HG02943 (cell line): ENCODE measurements at regions not wholly inside any gene's neighbourhood (a gene's known extent, or its start where the extent isn't known, plus 50 kb on each side); places are given as distances from the start of the nearest gene placed in this dataset.

ENCODE experiments used
- ATAC-seq: cut with Tn5 transposase; IDR thresholded peaks from one replicate; pipeline ENCODE4 v1.9.1; 2021; ENCODE audit warnings: mild to moderate bottlenecking, low read depth, moderate library complexity; ENCODE audit not compliant: unreplicated experiment

DNA sequence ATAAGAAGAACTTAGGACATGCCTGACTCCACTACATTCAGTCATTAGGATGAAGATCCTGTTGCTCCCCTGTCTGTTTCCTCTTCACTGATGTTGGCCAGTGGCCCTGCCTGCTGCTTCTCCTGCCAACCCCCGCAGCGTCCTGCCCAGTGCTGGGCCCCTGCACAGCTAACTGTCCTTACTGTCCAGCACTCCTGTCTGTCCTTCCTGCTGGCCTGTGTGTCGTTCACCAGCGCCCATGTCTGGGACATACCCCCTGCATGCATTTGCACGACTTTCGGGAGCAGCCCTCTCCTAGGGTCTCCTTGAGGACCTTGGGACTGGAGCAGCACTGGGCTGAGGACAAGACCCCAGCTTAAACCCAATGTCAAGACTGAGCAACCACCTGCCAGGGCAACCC, 547.6 kb downstream of the BNC2 start:
- ATAC-seq: no peak

DNA sequence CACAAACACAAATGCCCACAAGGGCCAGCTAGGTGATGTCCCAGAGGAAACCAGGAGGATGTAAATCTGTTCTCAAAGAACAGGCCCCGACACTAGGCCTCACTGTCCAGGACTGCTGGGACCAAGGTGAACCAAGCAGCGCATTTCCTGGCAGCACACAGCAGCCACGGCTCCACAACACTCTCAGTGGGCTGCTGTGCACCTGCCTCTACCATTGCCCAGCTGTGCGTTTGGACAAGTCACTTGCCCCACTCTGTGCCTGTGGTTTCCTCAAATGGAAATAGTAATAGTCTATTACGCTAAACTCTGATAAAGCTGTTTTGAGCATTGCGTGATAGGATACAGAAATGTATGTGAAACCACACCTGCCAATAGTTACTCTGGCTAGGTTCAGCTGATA, 544.5 kb downstream of the BNC2 start:
- no peak for ATAC-seq

DNA sequence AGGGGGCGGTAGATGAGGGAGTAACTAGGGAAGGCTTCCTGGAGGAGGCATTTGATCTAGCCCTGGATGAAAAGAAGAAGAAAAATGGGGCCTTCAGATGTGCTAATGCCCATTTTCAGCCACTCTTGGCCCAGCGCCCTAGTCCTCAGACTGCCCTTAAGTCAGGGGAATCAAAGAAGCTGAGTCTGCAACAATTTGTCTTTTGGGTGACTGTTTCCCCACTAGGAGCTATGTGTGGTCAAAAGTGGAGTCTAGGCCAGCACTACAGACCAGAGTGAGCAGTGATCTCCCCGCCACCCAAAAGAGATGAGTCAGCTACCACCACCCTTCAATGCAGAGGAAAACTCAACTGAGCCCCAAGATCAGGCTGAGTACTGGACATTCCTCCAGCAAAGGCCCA, 542.1 kb downstream of the BNC2 start:
- no peak for ATAC-seq

DNA sequence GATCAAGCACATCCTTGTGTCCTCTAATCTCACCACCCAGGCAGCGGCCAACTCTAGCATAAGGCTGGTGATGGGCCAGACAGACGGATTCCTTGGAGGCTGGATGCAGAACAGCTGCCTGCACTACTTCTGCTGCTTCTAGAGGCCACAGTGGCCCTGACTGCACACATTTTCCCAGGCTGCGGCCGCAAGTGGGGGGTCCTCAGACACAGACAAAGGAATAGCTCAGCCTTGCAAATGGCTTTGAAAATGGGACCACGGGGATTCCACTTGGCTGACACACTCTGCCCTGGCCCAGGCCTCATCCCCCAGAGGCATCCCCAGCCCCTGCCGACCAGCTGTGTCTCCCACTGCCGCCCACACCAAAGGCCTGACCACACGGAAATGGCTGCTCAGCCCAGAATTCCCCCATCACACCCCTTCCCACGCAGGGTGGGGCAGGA, 540.8 kb downstream of the BNC2 start:
- no peak for ATAC-seq

- no peak for ATAC-seq
Observed at GRCh38 chr9:16331031-16331430, 539.4 kb downstream of the BNC2 start.

DNA sequence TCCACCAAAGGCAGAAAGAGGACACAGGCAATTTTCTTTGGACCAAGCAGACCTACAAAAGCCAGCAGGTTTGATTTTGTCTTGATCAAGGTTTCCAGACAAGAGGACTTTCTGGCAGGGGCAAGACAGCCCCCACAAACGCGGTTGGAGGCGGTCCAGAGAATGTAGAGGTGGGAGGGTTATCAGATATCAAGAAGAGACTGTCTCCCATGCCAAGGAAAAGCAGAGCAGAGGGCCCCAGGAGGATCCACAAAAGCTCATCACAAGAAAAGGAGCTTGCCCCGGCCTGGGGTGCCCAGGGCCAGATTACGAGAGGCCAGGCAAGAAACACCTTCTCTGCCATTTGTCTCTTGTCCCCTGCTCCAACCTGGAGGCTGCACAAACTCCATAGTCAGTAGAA, 538.9 kb downstream of the BNC2 start:
- ATAC-seq: no peak

DNA sequence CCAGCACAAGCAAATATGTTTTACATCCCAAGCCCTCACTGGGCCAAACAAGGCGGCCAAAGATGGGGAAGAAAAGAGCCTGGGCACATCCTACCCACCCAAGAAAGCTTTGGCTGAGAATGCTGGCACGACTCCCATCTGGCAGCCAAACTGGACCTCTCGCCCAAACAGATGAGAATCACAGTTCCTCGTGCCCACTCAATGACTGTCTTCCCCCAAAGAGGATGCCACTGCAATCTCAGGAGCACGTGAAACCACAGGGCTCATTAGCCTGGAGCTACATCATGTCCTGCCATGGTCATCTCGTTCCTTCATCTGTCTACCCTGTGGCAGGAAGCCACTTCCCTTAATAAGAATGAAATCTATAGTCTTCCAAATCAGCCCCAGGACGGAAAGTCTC, 536.8 kb downstream of the BNC2 start:
- no peak for ATAC-seq

DNA sequence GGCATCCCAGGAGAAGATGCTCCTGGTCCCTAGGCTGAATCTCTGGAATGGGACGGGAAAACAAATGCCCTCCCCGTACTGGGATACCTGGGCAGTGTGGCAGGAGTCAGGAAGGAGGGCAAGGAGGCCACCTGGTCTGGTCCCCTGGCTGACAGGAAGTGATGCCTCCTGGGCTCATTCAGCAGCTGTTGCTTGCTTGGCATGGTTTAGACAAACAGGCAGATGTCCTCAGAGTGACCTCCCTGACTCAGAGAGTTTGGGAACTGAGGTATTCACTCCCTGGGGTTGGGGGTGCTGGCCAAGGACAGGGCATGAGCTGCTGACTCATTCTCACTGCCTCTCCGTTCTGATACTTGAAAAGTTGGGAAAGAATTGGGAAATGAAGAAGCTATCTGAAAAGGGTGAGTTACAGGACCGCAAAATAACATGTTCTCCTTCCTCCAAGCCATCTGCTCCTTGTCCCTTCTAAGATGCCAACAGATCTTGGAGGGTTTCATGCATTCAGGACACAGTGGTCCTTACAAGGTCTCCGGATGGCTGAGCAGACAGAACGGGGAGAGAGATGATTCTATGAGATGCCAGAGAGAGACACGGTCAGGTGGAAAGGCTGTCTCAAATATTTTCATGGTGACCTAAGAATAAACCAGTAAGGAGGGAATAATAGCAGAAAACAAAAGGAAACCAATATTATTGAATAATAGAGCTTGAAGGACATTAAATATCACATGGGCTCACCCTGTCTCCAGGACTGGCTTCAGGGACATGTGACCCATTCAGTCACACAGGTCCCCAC, 534.5 kb downstream of the BNC2 start:
- ATAC-seq: no peak

DNA sequence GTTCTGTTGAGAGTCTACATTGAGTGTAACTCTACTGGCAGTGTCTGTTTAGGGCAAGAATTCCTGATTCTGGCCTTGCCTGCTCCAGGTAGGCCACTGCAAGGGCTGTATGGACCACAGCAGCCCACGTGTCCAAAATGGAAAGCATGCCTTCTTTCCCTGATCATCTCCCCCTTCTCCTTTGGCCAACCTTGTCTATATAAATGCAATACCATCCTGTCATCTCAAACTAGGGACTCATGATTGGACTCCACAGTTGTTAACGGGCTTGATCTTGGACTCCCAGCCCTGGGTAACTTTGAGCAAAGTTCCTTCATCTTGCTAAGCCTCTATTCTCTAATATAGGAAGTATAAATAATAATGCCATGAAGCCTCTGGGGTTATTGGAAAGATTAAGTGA, 533.6 kb downstream of the BNC2 start:
- no peak for ATAC-seq

DNA sequence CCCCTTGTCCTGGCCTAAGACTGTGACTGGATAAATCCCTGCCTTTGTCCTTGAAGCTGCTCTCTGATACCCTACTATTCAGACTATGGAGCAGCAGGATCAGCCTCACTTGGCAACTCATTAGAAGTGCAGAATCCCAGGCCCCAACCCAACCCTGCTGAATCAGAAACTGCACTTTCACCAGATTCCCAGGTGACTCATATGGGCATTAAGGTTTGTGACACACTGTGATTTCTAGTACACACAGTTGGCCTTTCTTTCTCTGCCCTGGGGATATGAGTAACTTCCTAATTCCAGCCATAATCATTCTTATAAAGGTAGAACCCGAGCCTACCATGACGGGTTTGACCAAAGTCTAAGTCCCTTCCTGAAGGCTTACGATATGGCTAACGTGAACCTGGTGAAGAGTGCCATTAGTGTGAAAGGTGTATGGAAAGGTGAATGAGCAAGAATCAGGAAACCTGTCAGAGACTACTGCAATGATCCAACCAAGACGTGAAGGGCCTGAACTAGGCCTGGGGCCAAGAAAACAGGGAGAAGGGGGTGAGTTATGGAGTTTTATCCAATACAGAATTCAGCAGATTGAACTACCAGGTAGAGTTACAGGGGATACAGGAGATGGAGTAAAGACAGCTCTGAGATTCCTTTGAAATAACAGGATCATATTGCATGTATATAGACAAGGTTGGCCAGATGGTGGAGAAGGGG, 533.0 kb downstream of the BNC2 start:
- no peak for ATAC-seq

GRCh38 chr9:16341177-16341576, 529.3 kb downstream of the BNC2 start:
- no peak for ATAC-seq

DNA sequence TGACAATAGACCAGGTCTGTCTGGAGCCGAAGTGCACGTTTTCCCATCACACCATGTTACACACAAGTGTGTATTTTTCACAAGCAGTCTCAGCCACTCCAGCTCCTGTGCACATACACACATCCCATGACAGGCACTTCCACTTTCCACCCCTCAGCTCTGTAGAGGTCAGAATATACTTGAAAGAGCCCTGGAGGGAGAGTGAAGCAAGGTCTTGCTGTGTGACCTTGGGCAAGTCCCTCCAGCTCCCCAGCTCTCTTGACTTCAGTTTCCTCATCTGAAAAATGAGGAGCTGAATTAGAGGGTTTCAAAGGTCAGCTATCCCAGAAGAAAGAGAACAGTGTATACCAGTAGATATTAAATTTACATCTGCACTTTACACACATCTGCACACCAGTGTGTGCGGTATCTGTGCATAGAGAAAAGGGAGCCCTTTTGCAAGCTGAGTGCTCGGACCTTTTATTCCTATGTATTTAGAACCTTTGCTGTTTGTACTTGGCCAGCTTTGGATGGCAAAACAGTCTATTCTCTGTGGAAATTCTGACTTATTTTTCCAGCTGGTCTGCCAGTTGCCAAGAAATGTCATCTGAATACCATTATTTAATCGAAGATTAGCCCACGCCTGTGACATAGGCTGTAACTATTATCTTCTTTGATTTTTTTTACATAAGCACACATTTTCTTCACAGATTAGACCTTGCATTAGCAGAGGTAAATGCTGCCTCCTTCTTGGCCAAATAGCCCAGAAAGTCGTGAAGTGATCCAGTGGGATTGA, 528.0 kb downstream of the BNC2 start:
- ATAC-seq: no peak

GRCh38 chr9:16343249-16344237, 526.9 kb downstream of the BNC2 start:
- ATAC-seq: no peak

DNA sequence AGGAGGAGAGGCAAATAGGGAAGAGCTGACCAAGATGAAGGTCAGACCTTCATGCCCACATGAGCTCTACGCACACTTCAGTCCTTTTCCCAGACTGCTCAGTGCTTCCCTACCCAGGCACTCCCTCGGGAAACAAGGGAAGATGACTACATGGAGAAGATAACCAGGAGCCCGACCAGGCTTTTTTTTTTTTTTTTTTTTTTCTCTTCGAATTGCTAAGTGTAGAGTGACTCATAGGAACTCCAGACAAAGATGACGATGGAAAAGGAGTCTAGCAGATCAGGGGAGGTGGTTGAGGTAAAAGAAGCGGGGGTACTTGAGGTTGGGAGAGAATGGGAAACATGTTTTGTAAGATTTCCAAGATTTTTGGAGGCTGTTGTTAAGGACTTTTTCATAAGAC, 526.1 kb downstream of the BNC2 start:
- ATAC-seq: no peak

DNA sequence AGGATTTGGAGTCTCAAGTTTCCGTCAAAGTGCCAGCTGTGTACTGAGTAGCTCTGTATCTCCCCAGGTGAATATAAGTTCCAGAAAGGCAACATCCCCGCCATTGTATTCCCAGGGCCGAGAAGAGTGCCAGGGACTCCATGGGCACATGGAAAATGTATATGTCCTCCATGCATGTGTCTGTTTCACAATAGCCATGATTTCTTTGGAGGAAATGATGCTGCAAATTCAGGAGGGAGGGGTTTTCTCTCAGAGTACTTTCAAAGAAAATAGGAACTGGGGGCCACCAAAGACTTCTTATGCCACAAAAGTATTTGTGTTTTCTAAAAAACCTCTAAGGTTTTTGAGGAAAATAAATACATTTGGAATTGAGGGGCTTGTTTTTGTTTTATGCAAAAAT, 524.6 kb downstream of the BNC2 start:
- ATAC-seq: no peak

DNA sequence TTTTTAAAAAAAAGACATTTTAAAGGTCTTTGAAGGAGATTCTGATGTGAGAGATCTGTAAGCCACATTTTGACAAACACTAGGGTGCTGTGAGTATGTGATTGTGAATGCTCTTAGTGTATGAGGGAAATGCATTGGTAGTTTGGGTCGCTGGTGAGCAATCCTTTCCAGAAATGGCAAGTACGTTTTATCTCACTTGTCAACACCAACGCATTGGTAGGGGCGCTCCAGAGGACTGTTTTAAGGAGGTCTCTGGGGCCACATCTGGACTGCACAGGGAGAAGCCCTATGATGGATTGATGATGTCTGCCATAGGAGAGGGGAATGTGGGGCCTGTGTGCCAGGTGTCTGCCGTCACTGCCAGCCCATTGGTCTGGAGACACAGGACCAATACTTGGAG, 522.6 kb downstream of the BNC2 start:
- no peak for ATAC-seq

- ATAC-seq: no peak
Observed at GRCh38 chr9:16348531-16348930, 521.9 kb downstream of the BNC2 start.

GRCh38 chr9:16352251-16352650, 518.2 kb downstream of the BNC2 start:
- no peak for ATAC-seq

DNA sequence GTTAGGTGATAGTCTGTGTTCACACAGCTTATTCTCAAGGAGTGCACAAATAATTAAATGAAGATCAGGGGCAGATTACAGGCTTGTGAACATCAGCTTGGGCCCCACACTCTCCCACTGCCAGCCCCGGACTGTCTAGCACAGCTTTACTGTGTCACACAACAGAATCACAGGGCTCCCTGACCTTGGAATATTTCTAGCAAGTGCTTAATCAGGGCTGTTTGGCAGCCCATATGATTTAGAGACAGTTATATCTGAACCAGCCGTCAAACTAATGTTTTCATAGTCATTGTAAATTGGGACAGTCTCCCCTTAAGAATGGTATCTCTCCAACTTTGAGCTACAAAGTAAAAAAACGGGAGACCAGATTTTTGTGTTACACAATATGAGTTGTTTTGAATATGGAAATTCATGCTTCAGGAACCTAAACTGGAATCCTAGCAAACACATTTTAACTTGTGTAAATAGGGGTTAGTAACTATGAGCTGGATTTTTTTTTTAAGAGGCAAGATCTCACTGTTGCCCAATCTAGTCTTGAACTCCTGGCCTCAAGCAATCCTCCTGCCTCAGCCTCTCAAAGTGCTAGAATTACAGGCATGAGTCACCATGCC, 517.6 kb downstream of the BNC2 start:
- no peak for ATAC-seq
